GM12878 (cell line): ENCODE measurements at regions not wholly inside any gene's neighbourhood (a gene's known extent, or its start where the extent isn't known, plus 50 kb on each side); places are given as distances from the start of the nearest gene placed in this dataset.

Experiments used
- ATAC-seq: fragments of 200-7000 bp; cut with Tn5 transposase; 3 replicates; pipeline ENCODE4 v1.9.1; 2020; ENCODE audit warnings: mild to moderate bottlenecking, moderate library complexity
- BruUV-seq: library from RNA; stranded (reverse); fragments of 400-500 nt; replicated peaks from 2 replicates; lab custom pipeline; 2021; lab: Mats Ljungman, UMichigan
- CTCF ChIA-PET: fragments of 300-600 bp; sonication (Branson Sonifier 250); formaldehyde crosslinking; extraction: SDS; loops from one replicate; lab custom pipeline; 2021; ENCODE audit warnings: inconsistent platforms; lab: Yijun Ruan, JAX
- POLR2A ChIA-PET: fragments of 350-600 bp; formaldehyde crosslinking; extraction: SDS; loops from one replicate; lab custom pipeline; 2021; ENCODE audit warnings: inconsistent platforms; lab: Charles Lee
- RAD21 ChIA-PET: fragments of 300-600 bp; sonication (Branson Sonifier 250); formaldehyde crosslinking; loops from one replicate; lab custom pipeline; 2023; ENCODE audit warnings: antibody characterized with exemption; ENCODE audit not compliant: unreplicated experiment; lab: Charles Lee
- SMC1A ChIA-PET: fragments of 300-600 bp; sonication (Branson Sonifier 250); formaldehyde crosslinking; loops from one replicate; lab custom pipeline; 2023; ENCODE audit not compliant: unreplicated experiment, uncharacterized antibody; lab: Charles Lee
- DNase-seq: peaks from one replicate; pipeline ENCODE4 v3.0.0-alpha.2; 2011; ENCODE audit warnings: low read depth, low spot score
- FAIRE-seq: peaks from 3 replicates; lab custom pipeline; 2011; peaks lifted over from hg19 to GRCh38; lab: Jason Lieb, UNC
- H2AFZ ChIP-seq: 2 replicates; pipeline ENCODE4 v1.6.0; 2011; ENCODE audit warnings: low read depth, low read length, control low read depth; ENCODE audit not compliant: control insufficient read depth
- H3K27ac ChIP-seq: 2 replicates; pipeline ENCODE4 v1.5.1; 2011; ENCODE audit warnings: control low read depth; ENCODE audit not compliant: control insufficient read depth, insufficient read depth
- H3K27me3 ChIP-seq, 2 experiments: replicated peaks in 1 of 2; 2 replicates each; pipeline versions ENCODE4 v1.6.0 to v1.6.1; 2011; ENCODE audit warnings: low read length in 1 of 2; ENCODE audit not compliant: control insufficient read depth in 2 of 2, insufficient read depth in 2 of 2
- H3K36me3 ChIP-seq, 2 experiments: 2 replicates each; pipeline ENCODE4 v1.5.1; 2011; ENCODE audit warnings: low read length in 1 of 2; ENCODE audit not compliant: control insufficient read depth in 2 of 2, insufficient read depth in 2 of 2
- H3K4me1 ChIP-seq: 2 replicates; pipeline ENCODE4 v1.6.1; 2011; ENCODE audit warnings: mild to moderate bottlenecking, low read length, moderate library complexity, mixed read lengths; ENCODE audit not compliant: control insufficient read depth, insufficient read depth
- H3K4me2 ChIP-seq: 2 replicates; pipeline ENCODE4 v1.6.0; 2011; ENCODE audit warnings: control low read depth; ENCODE audit not compliant: control insufficient read depth, insufficient read depth
- H3K4me3 ChIP-seq: fragments of 200-600 bp; sonication (generic); 2 replicates; pipeline ENCODE4 v1.5.1; 2016
- H3K79me2 ChIP-seq: 2 replicates; pipeline ENCODE4 v1.6.0; 2011; ENCODE audit warnings: low read length; ENCODE audit not compliant: control insufficient read depth, insufficient read depth
- H3K9ac ChIP-seq: 2 replicates; pipeline ENCODE4 v1.8.0; 2011; ENCODE audit warnings: low read length, control low read depth, mixed read lengths; ENCODE audit not compliant: control insufficient read depth, insufficient read depth
- H3K9me3 ChIP-seq: replicated peaks from 3 replicates; pipeline ENCODE4 v1.5.1; 2011; ENCODE audit warnings: mild to moderate bottlenecking, low read length; ENCODE audit not compliant: control insufficient read depth, insufficient read depth
- H4K20me1 ChIP-seq: 2 replicates; pipeline ENCODE4 v1.6.0; 2011; ENCODE audit not compliant: control insufficient read depth, insufficient read depth
- ATF3 ChIP-seq: IDR thresholded peaks from 2 replicates; pipeline ENCODE4 v1.6.1; 2011; ENCODE audit warnings: low read depth, mild to moderate bottlenecking, low read length, moderate library complexity, borderline replicate concordance; ENCODE audit errors: extremely low read depth
- CBFB ChIP-seq: IDR thresholded peaks from 2 replicates; pipeline ENCODE4 v1.6.1; 2016; ENCODE audit warnings: antibody characterized with exemption, low read depth
- FOXK2 ChIP-seq: fragments of 450-650 bp; IDR thresholded peaks from 2 replicates; pipeline ENCODE4 v1.6.1; 2017; ENCODE audit warnings: mild to moderate bottlenecking, moderate library complexity
- IRF4 ChIP-seq: IDR thresholded peaks from 2 replicates; pipeline ENCODE4 v1.6.1; 2011; ENCODE audit warnings: low read depth, low read length
- KAT2A ChIP-seq: conservative IDR thresholded peaks from 2 replicates; pipeline ENCODE4 v1.6.1; 2011; ENCODE audit warnings: low read depth, low read length; ENCODE audit not compliant: control insufficient read depth
- KLF5 ChIP-seq: fragments of 450-650 bp; IDR thresholded peaks from 2 replicates; pipeline ENCODE4 v1.6.1; 2014; ENCODE audit warnings: mild to moderate bottlenecking; ENCODE audit not compliant: partially characterized antibody
- LARP7 ChIP-seq: fragments of 450-650 bp; IDR thresholded peaks from 2 replicates; pipeline ENCODE4 v1.6.1; 2017; ENCODE audit warnings: mild to moderate bottlenecking
- NR2C1 ChIP-seq: fragments of 450-650 bp; IDR thresholded peaks from 2 replicates; pipeline ENCODE4 v1.6.1; 2017; ENCODE audit warnings: antibody characterized with exemption, mild to moderate bottlenecking, moderate library complexity
- RFX5 ChIP-seq: IDR thresholded peaks from 2 replicates; pipeline ENCODE4 v1.6.1; 2011; ENCODE audit warnings: low read depth, low read length, improper control_type of control experiment
- SRF ChIP-seq, 2 experiments: IDR thresholded peaks; 2 replicates each; pipeline ENCODE4 v1.6.1; 2011; ENCODE audit warnings: low read depth in 2 of 2, low read length in 2 of 2, mild to moderate bottlenecking in 1 of 2, moderate library complexity in 1 of 2
- ZBED1 ChIP-seq: IDR thresholded peaks from 2 replicates; pipeline ENCODE4 v1.6.1; 2016; ENCODE audit warnings: borderline replicate concordance
- WGBS: methylation state at CpG from one replicate; pipeline ENCODE4 v1.1.6; 2016; ENCODE audit warnings: low lambda C conversion rate; ENCODE audit not compliant: insufficient replicate concordance, insufficient coverage; ENCODE audit errors: missing lambda C conversion rate; 5-methylcytosine and 5-hydroxymethylcytosine counted together
- in situ Hi-C: fragments of 300-500 bp; cut with MboI; formaldehyde crosslinking; loops from 9 replicates; pipeline ENCODE4 v1.14.3; 2018; ENCODE audit warnings: mixed read lengths
- intact Hi-C: fragments of 100-400 bp; cut with micrococcal nuclease; formaldehyde crosslinking; loops from one replicate; pipeline ENCODE4 v1.14.2; 2022; ENCODE audit not compliant: unreplicated experiment

DNA sequence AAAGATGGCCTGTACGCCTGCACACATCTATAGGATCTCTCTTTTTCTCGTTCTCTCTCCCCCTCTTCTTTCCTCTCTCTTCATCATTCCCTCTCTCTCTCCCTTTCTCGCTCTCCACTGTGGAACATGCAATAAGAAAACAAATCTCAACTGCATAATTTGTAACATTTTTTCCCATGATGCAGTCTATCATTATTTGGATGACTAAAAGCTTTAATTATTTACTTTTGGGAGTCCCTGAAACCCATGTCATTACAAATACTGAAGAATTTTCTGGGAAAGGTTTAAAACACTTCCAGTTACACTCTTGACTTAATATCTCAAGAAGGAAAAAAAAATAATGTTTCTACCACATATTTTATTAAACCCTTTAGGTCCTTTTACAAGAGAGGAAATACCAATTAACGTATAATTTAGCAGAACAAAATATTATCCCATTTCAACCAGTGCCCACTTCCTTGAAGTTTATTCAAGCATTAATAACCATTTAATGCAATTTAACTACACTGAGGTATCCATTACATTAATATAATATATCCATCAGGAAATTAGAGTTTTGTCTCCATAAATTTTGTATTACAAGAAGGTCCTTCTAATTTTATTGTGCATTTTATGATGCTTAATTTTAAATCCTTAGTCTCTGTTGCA, 1615.2 kb upstream of the ACVR2A start:
- Histone ChIP-seq H4K20me1 (no peaks in the 10 kb centered on the region), H3K4me2 (no peak overlapping the region), H3K9ac (no peak overlapping the region), H3K27ac (no peak overlapping the region), H3K79me2 (no peaks in the 10 kb centered on the region), H3K4me3 (no peak overlapping the region), H3K27me3 (no peaks in the 10 kb centered on the region), H3K4me1 (no peaks in the 10 kb centered on the region), H3K9me3 (no peaks in the 10 kb centered on the region), H2AFZ (no peak overlapping the region), H3K36me3 (no peaks in the 10 kb centered on the region)
- in situ Hi-C loops = no loop called here
- WGBS = 60% methylated on average over 4 of the region's 4 CpGs
- TF ChIP-seq LARP7 (no peak), SRF (IDR thresholded peaks at IDR 0.05; ENCODE audit: low read depth in 2 of 2, low read length in 2 of 2) (no peak), CBFB (no peak), ATF3 (no peak), FOXK2 (no peak), KLF5 (no peak), KAT2A (no peak), ZBED1 (no peak), RFX5 (no peak), NR2C1 (no peak), IRF4 (no peak)
- no peak for ATAC-seq
- no peak for DNase-seq
- SMC1A ChIA-PET = interaction anchor here (0.6 to 0.7 kb wide), 2 partner anchors 11 to 182 kb away, joined by 3 to 4 read pairs; no protein-coding TSS in a partner anchor
- RAD21 ChIA-PET = no interaction called here
- intact Hi-C loops = loop anchor here (5.0 kb wide), 2 partner anchors 83 to 327 kb away; no protein-coding TSS in a partner anchor
- POLR2A ChIA-PET = interaction anchor here (0.9 kb wide), 1 partner anchor 10 kb away, joined by 3 read pairs; no protein-coding TSS in a partner anchor
- FAIRE-seq = no peak
- BruUV-seq = no TSS peak
- CTCF ChIA-PET = no interaction called here
